Jurkat, Clone E6-1 (cell line): ENCODE measurements at regions not wholly inside any gene's neighbourhood (a gene's known extent, or its start where the extent isn't known, plus 50 kb on each side); places are given as distances from the start of the nearest gene placed in this dataset.
A peak's percentile ranks its signal among the peaks of the same experiment; 100 is the strongest.
"Not testable (repeated sequence)": the region's sequence is repeated elsewhere in the genome, so short reads cannot be mapped to it uniquely, and the experiment has no call there.

Source experiments
- DNase-seq: peaks from one replicate; pipeline ENCODE4 v3.0.0-alpha.2; 2011; ENCODE audit warnings: low read depth, low spot score
- H3K4me3 ChIP-seq: 2 replicates; pipeline ENCODE4 v1.5.1; 2011; ENCODE audit warnings: mild to moderate bottlenecking, low read length, control low read depth, moderate library complexity

DNA sequence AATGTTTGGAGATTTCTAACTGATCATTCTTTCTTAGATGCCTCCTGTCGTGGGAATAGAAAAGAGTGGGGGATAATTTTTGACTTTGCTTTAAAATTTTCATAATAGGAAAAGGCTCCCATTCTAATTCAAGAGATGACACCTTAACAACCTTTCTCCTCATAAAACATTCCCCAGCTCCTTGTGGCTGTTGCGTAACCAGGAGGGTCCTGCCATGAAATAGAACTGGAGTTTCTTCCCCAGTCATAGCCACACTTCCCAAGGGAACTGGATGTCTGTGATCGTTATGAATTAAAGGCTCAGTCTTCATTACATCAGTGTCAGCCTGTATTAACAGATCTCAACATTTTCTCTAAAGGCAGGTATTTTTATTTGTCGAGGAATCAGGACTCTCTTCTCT lies 119.9 kb upstream of the DAP start:
- DNase-seq, result no peak
- H3K4me3 ChIP-seq, result no peak overlapping the region

DNA sequence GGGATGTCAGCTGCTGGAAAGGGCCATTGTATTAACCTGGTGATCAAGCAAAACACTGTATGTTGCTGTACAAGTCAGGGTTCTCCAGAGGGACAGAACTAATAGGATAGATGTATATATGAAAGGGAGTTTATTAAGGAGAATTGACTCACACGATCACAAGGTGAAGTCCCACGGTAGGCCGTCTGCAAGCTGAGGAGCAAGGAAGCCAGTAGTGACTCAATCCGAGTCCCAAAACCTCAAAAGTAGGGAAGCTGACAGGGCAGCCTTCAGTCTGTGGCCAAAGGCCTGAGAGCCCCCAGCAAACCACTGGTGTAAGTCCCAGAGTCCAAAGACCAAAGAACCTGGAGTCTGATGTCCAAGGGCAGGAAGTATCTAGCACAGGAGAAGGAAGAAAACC lies 116.0 kb upstream of the DAP start:
- DNase-seq, result not testable (repeated sequence)

DNA sequence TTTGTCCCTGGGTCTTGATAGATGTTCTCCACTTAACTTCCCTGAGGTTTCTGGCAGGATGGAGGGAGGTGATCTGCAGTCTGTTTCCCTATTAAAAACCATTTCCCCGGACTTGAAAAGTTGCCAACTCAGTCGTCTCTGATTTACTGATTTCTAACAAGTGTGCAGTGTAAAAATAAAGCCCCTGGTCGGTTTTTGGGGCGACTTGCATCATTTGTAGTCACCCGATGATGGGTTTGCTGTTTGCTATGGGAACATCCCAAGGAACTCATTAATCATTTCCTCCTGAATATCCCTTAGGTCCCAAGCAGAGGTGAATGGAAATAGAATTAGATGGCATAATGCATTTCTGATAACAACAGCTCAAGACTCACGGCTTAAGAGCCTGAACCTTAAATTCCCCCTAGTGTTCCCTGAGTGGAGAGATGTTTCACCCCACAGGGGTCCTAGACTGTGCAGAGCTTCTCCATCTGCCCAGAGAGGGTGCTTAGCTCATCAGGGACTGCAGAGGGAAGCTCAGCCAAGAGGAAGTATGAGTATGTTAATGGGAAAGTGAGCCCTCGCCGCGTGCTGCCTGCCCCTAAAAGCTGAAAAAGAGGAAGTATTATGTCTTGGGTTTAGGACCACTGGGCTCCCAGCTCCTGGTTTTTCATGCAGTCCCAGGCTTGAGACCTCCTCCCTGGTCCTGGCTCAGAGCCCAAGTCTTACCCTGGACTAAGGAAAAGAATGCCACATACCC lies 115.1 kb upstream of the DAP start:
- no peak for DNase-seq
- no peak overlapping the region for H3K4me3 ChIP-seq

More for the DNA sequence above, 116.0 kb upstream of the DAP start:
- not testable (repeated sequence) for H3K4me3 ChIP-seq

DNA sequence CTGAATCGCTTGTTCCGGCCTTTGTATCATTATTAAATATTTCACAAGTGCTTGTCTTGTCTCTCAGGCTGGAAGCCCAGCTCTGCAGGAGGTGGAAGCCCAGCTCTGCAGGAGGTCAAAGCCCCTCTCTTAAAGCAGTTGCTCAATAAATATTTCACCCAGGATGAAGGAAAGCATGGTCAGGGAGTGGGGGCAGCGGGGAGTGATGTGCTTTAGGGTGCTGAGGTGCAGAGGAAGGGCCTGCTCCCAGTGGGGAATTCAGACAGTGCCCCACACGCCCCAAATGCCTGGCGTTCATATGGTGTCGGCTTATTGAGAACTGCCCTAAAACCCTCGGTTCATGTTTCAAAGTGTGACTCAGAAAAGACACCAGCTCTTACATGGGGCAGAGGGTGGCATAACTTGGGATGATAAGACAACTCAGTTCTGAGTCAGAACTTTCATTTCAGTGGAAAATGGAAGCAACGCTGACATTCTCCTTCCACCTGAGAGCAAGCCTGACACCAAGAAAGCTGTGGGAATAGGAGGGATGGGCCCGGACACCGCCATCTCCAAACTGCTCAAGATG lies 114.3 kb upstream of the DAP start:
- no peak overlapping the region for H3K4me3 ChIP-seq

DNA sequence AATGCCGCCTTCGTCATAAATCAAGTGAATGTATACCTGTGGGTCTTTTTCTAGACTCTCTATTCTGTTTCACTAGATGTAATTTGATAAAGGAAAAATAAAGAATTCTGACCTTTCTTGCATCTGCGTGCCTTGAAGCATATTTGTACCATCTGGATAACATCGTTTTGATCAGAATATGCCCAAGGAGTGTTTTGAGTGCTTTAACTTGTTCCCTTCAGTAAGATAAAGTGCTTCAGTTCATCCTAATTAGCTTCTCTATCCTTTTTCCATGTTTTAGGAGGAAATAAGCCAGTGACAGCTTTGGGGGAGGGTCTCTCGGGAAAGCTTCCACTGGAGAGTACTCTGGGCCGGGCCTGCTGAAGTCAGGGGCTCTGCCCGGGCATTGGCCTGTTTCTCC lies 113.5 kb upstream of the DAP start:
- no peak overlapping the region for H3K4me3 ChIP-seq
- no peak for DNase-seq

More for the DNA sequence above, 114.3 kb upstream of the DAP start:
- no peak for DNase-seq

DNA sequence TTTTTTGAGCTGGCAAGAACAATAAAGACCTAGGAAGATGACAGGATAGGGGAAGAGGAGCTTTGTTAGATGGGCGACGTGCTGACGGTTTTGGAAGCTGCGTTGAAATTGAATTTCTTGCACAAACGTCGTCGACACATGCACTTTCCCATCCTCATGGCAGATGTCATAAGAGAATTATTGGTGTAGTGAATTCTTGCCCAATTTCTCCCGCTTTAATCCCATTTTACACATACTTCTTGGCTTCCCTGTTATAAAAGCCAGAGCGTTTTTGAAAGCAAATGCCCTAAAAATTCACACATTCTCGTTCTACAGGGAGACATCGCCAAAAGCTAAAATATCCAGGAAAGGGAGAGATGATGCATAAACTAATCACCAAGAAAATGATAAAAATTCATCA lies 109.8 kb upstream of the DAP start:
- H3K4me3 ChIP-seq, result no peak overlapping the region
- DNase-seq, result no peak

DNA sequence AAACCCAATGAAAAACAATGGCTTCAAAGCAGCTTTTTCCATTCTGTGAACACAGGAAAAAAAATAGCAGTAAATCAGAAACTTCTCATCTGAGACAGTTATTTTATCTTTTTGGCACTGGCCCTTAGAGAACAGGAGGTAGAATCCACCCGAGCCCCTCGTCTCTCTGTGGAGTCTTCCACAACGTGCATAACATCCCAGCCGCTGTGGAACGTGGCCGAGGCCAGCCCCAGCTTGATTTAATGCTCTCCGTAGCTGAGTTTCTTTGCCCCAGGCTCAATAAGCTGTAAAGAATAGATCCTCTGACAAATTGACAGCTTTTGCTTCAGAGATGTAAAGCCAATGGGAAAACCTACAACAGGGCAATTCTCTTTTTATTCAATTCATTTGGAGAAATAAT lies 107.9 kb upstream of the DAP start:
- no peak overlapping the region for H3K4me3 ChIP-seq
- no peak for DNase-seq

DNA sequence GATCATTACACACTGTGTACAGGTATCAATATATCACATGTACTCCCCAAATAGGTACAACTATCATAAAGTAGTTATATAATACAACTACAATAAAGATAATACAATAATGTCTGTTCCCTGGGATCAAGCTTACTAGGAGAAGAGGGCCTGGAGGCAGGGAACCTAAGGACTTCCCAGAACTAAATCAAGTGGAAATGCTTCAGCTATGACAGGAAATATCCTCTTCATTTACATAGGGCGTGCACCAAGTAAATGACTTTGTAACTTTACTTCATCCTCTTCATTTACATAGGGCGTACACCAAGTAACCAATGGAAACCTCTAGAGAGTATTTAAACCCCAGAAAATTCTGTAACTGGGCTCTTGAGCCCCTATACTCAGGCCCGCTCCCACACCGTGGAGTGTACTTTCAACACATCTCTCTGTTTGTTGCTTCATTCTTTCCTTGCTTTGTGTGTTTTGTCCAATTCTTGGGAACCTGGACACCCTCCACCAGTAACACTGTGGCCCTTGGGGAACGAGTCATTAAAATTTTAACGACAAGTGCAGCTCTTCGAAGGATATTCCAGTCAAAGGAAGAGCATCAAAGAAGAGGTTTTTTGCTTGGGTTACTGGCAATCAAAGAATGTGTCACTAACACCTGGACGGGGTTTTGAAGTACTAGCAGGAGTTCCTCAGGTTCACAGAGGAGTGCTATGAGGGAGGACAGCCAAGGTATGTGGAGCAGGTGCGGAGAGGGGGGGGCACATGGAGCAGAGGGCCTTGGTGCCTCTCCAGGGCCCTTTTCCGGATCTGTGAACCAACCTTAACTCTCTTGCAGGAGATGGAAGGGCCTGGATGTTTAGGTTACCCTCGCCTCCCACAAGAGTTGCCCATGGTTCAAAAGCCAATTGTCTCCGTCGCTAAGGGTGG lies 106.6 kb upstream of the DAP start:
- no peak overlapping the region for H3K4me3 ChIP-seq
- DNase-seq, result no peak

DNA sequence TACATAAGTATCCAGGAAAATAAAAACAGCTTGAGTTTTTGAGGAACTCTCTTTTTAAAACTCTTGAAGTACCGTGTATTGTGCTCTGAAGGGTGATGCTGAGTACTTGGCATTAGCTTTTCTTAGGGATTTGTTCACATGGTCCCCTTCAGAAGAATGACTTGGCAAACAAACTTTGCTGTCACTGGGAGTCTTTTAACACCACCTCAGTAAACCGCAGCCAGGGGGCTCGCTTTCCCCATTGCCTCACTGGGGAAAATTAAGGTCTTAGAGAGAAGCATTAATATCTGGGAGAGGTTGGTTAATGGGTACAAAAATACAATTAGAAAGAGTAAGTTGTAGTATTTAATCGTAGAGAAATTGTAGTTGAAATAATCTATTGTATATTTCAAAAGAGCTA lies 105.9 kb upstream of the DAP start:
- DNase-seq, result no peak
- no peak overlapping the region for H3K4me3 ChIP-seq

DNA sequence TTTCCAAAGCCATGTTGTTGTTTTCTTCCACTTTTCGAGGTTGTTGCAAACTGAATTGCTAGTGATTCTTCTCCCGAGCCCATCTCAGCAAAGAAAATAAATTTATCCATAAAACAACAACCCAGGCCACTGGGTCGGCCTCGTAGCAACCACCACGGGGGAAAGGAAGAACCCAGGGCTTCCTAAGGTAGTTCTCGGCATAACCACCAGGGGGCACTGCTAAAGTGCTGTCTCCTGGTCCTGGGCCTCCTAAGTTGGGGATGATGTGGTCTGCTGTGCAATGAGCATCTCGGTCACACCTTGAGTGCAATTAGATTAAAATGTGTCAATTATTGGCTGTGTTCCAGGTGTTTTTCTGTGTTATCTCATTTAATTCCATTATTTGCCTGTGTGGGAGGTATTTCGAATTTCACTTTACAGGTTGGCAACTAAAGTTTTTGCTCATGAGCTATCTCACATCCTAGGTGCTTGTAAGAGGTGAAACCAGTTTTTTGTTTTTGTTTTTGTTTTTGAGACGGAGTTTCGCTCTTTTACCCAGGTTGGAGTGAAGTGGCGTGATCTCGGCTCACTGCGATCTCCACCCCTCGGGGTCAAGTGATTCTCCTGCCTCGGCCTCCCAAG lies 102.8 kb upstream of the DAP start:
- peak; percentile 33 for DNase-seq
- no peak overlapping the region for H3K4me3 ChIP-seq

DNA sequence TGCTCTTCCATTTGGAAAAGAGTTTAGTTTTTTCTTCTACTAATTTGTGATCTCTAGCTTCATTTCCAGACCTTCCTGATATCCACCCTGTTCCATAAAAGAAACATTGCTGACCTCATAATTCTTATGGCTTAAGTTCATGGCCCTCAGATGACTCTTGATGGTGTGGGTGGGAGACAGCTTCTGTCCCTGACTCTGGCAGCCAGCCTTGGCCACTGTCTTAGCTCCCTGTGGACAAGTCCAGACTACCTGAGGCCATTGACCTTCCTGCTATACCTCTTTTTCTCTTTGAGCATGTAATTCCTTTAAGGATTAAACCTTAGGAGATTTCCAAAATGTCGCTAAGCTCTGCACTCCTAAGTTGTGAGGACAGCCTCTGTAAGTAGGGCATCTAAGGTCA lies 101.1 kb upstream of the DAP start:
- no peak for DNase-seq
- H3K4me3 ChIP-seq, result no peak overlapping the region

DNA sequence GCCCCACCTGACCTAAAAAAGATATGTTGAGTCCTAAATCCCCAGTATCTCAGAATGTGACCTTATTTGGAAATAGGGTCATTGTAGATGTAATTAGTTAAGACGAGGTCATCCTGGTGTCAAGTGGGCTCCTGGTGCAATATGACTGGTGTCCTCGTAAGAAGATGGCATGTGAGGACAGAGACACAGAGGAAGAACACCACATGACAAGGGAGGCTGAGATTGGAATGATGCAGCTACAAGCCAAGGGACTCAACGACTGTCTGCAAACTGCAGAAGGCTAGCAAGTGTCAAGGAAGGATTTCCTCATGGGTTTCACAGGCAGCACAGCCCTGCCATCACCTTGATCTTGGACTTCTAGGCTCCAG lies 100.4 kb upstream of the DAP start:
- no peak for DNase-seq
- H3K4me3 ChIP-seq, result no peak overlapping the region

DNA sequence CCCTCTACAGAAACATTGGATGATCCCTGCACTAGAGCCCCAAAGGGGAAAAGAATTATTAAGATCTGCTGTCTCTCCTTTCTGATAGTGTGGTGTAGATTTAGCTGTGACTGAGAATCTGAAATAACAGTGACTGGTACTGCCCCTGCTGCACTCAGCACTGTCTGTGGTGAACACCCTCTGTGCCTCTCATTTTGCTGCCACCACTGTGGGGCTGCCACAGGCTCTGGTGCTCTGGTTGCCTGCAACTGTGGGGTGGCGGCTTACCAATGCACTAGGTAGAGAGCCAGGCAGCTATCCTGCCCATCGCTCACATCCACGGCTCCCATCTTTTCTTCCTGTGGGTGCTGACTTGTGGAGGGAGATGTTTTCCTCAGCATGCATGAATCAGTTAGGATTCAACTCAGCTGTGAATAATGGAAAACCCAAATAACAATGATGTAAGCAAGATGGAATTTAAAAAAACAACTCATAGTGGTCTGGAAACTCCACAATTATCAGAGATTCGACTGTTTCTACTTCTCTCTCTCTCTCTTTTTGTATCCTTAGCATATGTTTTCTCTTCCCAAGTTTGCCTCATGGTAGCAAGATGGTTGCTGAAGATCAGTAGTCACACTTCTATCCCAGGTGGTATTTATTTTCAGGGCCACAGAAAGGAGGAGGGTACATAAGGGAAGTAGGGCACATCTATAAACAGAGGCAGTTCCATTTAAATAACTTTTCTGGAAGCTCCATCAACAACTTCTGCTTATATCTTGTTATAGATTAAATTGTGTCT lies 99.8 kb upstream of the DAP start:
- no peak overlapping the region for H3K4me3 ChIP-seq
- DNase-seq, result no peak

DNA sequence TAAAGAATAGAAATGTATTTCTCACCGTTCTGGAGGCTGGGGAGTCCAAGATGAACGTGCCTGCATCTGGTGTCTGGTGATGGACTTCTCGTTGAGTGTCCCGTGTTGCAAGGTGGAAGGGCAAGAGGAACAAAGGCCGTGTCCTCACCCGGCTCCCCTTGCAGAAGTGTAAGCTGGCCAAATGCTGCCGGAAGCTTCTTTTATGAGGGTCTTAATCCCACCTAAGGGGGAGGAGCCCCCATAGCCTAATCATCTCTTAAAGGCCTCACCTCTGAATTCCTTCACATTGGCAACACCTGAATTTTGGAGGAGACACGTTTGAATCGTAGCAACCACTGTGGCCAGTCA lies 99.1 kb upstream of the DAP start:
- DNase-seq, result no peak
- no peak overlapping the region for H3K4me3 ChIP-seq

DNA sequence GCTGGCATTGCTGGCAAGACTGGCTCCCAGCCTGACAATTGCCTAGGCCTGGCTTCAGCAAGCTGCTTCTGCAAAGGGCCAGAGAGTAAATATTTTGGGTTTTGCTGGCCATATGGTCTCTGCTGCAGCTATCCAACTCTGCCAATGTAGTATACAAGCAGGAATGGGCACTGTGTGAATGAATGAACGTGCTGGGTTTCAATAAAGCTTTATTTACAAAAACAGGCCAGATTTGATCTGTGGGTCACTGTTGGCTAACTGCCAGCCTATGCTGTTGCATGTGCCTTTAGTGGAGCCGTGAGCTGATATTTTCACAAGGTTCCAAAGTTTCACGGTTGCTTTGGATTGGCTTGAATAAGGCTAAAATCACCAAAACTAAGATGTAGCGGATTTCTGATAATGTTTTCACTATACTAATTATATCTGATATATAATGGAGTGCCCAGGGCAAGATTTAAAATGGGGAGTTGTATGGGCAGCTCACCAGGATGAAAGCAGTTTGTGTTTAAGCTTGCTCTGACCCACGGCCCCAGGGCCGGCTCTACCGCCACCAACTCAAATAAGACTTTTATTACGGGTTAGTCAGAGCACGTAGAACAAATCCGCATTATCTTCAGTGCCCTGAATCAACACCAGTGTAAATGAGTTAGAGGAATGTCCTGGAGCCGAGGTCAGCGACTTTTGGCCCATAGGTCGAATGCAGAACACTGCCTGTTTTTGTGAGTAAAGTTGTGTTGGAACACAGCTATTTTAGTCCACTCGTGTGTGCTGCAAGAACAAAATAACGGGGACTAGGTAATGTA lies 98.6 kb upstream of the DAP start:
- H3K4me3 ChIP-seq, result no peak overlapping the region
- no peak for DNase-seq

DNA sequence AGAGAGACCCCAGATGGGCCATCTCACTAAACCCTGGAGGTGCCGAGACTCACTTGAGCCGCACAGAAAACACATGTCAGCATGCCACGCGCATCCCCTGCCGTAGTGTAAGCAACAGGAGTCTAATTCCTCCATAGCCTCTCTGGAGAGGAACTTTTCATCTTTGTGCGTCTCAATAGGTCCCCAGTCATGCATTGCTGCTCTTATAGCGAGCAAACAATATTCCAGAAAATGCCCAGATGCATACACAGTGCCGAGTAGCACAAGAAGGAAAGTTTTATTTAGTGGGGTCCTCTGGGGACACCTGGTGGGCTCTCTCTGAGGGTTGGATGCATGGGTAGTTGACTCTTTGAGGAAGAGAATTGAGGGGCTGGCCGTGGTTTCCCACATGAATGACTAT lies 97.9 kb upstream of the DAP start:
- DNase-seq, result no peak
- H3K4me3 ChIP-seq, result no peak overlapping the region

DNA sequence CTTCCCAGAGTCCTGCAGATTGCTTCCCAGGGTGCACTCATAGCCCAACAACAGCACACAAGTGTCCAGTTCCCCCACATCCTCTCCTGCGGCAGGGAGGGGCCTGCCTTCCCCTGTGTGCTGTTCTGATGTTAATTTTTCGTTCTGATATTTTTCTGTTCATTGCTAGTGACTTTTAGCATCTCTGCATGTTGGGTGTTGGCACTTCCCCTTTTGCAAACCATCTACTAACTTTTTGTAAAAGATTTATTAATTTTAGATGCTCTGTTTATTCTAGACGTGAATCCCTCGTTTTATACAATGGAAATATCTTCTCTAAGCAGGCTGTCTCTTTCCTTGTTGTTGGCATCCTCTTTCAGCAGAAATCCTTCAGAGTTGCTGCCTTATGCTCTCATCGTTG lies 97.3 kb upstream of the DAP start:
- no peak for DNase-seq
- H3K4me3 ChIP-seq, result no peak overlapping the region

DNA sequence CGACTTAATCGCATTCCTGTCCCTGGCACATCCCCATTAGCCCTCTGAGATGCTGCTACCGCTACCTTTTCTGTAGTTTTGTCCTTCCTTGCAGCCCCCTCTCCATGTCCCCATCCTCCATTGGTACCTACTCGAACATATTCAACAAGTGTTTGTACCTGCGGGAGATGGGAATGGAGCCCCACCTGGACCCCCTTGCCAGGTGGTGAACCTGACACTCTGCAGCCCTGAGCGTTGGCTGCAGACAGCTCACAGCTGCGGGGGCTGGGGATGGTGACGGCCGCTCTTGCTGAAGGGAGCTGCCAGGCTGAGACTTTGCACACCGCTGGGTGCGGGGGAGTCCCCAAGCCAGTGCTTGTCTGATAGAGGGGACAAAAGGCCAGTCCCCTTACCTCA lies 96.3 kb upstream of the DAP start:
- H3K4me3 ChIP-seq, result no peak overlapping the region
- no peak for DNase-seq
